ENCODE measurements at regions not wholly inside any gene's neighbourhood (a gene's known extent, or its start where the extent isn't known, plus 50 kb on each side); places are given as distances from the start of the nearest gene placed in this dataset.

DNA sequence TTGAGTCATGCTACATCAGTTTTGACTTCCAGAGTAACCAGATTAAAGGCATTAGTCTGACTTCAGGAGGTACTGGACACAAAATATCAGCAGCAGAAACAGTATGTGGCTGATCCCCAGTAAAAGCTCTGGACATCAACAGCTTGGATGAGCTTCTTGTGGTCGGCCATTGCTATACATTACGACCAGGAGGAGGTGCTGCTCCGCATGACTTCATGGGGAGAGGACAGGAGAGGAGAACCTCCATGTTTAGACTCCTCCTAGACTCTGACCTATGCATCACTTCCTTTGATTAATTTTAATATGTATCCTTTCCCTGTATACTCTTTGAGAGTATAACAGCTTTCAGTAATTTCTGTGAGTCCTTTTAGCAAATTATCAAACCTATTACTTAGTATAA is 285.6 kb upstream of the ARHGEF26 start:
- no peaks in the 10 kb centered on the region for H3K27me3 ChIP-seq
- H3K9me3 ChIP-seq (ENCODE audit: low read depth), result no peaks in the 10 kb centered on the region
- H3K36me3 ChIP-seq, result no peaks in the 10 kb centered on the region
- H3K4me1 ChIP-seq (ENCODE audit: low read depth), result no peaks in the 10 kb centered on the region
- no peak overlapping the region for H3K4me3 ChIP-seq
- H3K27ac ChIP-seq, result no peak overlapping the region
- no peak for DNase-seq (ENCODE audit: low read depth in 1 of 2, low spot score in 1 of 2)
- TF ChIP-seq CTCF (IDR thresholded peaks at IDR 0.05; ENCODE audit: low read depth, low read length), result no peak

DNA sequence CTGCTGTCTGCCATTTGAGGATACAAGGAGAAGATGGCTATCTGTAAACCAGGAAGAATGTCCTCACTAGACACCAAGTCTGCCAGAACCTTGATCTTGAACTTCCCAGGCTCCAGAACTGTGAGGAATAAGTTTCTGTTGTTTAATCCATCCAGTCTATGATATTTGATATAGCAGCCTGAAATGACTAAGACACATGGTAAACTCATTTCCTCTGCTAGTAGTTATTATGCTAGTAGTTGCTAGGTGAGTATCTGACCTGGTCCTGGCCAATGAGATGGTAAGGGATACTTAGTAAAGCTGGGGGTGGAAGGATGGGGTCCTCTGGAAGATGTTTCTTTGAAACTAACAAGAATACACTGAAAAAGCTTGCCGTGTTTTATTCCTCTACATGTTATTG is 280.7 kb upstream of the ARHGEF26 start:
- Histone ChIP-seq H3K9me3 (ENCODE audit: low read depth) (no peaks in the 10 kb centered on the region), H3K4me3 (no peak overlapping the region), H3K27me3 (no peaks in the 10 kb centered on the region), H3K4me1 (ENCODE audit: low read depth) (no peaks in the 10 kb centered on the region), H3K36me3 (no peaks in the 10 kb centered on the region), H3K27ac (no peak overlapping the region)
- TF ChIP-seq CTCF (IDR thresholded peaks at IDR 0.05; ENCODE audit: low read depth, low read length), result no peak
- DNase-seq (ENCODE audit: low read depth in 1 of 2, low spot score in 1 of 2), result no peak

GRCh38 chr3:153843994-153844393 is 277.2 kb upstream of the ARHGEF26 start:
- H3K27me3 ChIP-seq, result no peaks in the 10 kb centered on the region
- H3K27ac ChIP-seq, result no peak overlapping the region
- H3K4me1 ChIP-seq (ENCODE audit: low read depth), result no peaks in the 10 kb centered on the region
- no peaks in the 10 kb centered on the region for H3K36me3 ChIP-seq
- DNase-seq (ENCODE audit: low read depth in 1 of 2, low spot score in 1 of 2), result no peak
- H3K9me3 ChIP-seq (ENCODE audit: low read depth), result no peaks in the 10 kb centered on the region
- TF ChIP-seq CTCF (IDR thresholded peaks at IDR 0.05; ENCODE audit: low read depth, low read length), result no peak
- H3K4me3 ChIP-seq, result no peak overlapping the region

DNA sequence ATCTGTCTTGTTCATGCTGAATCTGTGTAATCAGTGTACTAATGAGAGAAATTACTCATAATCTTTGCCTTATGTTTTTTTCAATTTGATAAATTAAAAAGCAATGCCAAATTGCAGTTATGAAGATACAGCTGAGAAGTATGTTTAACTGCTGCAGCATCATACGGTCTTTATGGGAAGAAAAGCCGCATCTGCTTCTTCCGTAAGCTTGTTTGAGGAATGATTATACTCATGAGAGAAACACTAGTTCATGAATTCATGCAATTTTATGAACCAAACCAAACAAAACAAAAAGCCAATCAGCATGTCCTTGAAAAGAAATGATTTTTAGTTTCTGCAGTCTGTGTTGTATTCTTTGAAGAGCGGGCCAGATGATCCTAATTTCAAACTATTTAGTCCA is 275.9 kb upstream of the ARHGEF26 start:
- no peak overlapping the region for H3K27ac ChIP-seq
- H3K4me1 ChIP-seq (ENCODE audit: low read depth), result no peaks in the 10 kb centered on the region
- no peaks in the 10 kb centered on the region for H3K36me3 ChIP-seq
- TF ChIP-seq CTCF (IDR thresholded peaks at IDR 0.05; ENCODE audit: low read depth, low read length), result no peak
- no peaks in the 10 kb centered on the region for H3K9me3 ChIP-seq (ENCODE audit: low read depth)
- no peak overlapping the region for H3K4me3 ChIP-seq
- DNase-seq (ENCODE audit: low read depth in 1 of 2, low spot score in 1 of 2), result no peak
- H3K27me3 ChIP-seq, result no peaks in the 10 kb centered on the region

- no peak overlapping the region for H3K27ac ChIP-seq
- no peaks in the 10 kb centered on the region for H3K27me3 ChIP-seq
- H3K4me1 ChIP-seq (ENCODE audit: low read depth), result no peaks in the 10 kb centered on the region
- H3K36me3 ChIP-seq, result no peaks in the 10 kb centered on the region
- H3K4me3 ChIP-seq, result no peak overlapping the region
- peak in 1 of 2 donors; percentile 29 for DNase-seq (ENCODE audit: low read depth in 1 of 2, low spot score in 1 of 2)
- no peaks in the 10 kb centered on the region for H3K9me3 ChIP-seq (ENCODE audit: low read depth)
- TF ChIP-seq CTCF (IDR thresholded peaks at IDR 0.05; ENCODE audit: low read depth, low read length), result no peak
Observed at GRCh38 chr3:153848702-153849101, 272.5 kb upstream of the ARHGEF26 start.

GRCh38 chr3:153852355-153852754 is 268.8 kb upstream of the ARHGEF26 start:
- TF ChIP-seq CTCF (IDR thresholded peaks at IDR 0.05; ENCODE audit: low read depth, low read length), result no peak
- H3K27ac ChIP-seq, result no peak overlapping the region
- no peak for DNase-seq (ENCODE audit: low read depth in 1 of 2, low spot score in 1 of 2)
- H3K36me3 ChIP-seq, result no peaks in the 10 kb centered on the region
- H3K4me3 ChIP-seq, result no peak overlapping the region
- H3K27me3 ChIP-seq, result no peaks in the 10 kb centered on the region
- no peaks in the 10 kb centered on the region for H3K9me3 ChIP-seq (ENCODE audit: low read depth)
- no peaks in the 10 kb centered on the region for H3K4me1 ChIP-seq (ENCODE audit: low read depth)

Data from cardiac muscle cell (in vitro differentiated cells and primary cell).